ENCODE measurements at regions not wholly inside any gene's neighbourhood (a gene's known extent, or its start where the extent isn't known, plus 50 kb on each side); places are given as distances from the start of the nearest gene placed in this dataset.

DNA sequence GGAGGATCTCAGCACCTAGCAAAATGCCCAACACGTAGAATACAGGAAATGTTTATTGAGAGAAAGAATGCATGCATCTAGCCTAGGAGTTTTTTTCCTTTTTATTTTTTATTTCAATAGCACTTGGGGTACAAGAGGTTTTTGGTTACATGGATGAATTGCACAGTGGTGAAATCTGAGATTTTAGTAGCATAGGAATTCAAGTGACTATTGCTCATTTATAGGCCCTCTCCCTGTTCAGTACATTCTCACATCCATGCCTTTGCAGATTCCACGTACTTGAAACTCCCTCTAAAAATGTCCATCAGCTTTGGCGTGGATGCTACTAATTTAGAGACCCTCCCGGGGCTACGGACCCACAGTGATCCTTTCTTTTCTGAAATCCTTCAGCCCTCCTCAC is 61.7 kb upstream of the PIAS1 start:
- DNase-seq (ENCODE audit: low read depth) = no peak

DNA sequence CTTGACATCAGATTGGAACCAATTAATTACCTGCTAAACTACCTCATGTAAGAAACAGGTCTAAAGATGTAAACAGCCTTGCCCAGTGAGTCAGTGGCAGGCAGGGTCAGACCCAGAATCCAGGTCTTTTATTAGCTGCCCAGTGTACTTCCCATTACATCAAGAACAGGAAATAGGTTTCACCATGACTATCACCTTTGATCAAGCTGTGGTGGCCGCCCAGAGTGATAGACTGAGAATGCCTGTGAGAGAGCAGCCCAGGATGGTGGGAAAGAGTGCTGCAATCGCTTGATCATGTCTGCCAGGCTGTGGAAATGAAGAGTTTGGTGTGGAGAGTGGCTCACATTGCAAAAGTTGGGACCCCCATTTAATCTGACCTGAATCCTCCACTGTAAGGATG is 61.3 kb upstream of the PIAS1 start:
- no peak for DNase-seq (ENCODE audit: low read depth)

DNA sequence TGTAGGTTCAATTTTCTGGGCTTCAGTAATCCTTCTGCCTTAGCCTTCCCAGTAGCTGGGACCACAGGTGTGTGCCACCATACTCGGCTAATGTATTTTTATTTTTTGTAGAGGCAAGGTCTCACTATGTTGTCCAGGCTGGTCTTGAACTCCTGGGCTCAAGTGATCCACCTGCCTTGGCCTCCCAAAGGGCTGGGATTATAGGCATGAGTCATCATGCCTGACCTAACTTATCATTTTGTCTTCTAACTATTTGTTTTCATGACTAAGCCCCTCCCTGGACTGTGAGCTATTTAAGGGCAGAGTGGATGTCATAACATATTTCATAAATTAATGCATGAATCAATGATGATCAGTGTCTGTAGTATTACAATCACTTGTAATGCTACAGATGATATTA is 56.1 kb upstream of the PIAS1 start:
- no peak for DNase-seq (ENCODE audit: low read depth)

DNA sequence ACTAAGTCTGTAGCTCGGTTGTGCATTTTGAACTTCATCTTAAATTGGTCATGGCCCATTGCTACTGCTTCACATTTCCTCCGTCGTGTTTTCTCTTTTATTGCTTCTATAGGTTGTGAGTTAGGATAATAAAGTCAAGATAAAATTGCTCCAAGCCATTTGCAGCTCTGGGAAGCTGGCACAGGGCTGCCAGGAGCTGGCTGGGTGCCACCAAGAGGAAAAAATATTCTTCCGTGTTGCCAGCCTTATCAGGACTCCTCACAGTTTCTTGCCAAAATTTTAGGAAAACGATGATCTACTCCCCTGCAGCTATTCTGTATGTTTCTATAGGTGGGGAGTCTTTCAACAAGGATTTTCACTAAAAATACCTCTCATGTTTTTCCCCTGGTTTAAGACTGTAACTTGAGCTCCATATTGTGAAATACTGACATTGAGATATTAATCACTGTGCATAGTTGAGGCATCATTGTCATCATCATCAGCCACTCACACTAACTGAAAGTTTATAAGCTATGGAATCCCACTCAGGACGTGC is 55.4 kb upstream of the PIAS1 start:
- DNase-seq (ENCODE audit: low read depth) = no peak

DNA sequence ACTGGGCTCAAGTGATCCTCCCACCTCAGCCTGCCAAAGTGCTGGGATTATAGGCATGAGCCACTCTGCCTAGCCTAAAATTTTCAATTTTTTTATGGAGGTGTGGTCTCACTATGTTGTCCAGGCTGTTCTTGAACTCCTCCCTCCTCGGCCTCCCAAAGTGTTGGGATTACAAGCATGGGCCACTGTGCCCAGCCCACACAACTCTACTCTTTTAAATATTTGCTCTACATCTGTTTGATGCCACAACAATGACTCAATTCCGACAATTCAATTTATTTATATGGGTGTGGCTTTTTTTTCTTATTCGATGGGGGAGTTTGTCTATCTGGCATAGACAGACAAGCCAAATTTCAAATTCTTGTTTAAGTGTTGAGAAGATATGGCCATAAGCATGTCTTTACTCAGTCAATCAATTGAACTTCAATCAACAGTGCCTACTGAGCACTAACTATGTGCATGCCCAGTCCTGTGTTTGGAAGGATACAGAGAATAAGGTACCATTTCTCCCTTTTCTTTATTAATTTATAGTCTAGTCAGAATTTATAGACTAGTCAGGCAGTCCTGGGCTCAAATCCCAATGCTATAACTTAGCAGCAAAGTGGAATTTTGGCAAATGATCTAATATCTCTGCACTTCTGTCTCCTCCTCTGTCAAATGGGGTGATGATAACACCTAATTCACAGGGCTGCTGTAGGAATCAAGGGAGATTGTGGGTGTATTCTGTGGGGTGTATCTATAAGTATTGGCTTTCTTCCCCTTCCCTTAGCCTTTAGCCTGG is 54.6 kb upstream of the PIAS1 start:
- no peak for DNase-seq (ENCODE audit: low read depth)

DNA sequence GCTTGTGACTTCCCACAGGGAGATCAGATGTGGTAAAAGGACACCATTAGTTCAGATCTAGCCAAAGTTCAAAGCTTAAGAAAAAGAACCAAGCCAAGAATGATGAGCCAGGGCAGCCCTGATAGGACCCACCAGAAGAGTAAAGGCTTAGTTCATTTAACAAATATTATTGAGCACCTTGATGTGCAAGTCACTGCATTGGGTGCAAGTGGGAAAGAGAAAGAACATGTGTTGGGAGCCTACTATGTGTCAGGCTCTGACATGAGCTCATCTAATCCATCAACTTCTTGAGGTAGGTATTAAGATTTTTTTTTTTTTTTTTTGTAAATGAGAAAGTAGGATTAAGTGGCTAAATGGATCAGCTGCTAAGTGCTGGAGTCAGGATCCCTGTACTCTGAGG is 53.4 kb upstream of the PIAS1 start:
- no peak for DNase-seq (ENCODE audit: low read depth)

DNA sequence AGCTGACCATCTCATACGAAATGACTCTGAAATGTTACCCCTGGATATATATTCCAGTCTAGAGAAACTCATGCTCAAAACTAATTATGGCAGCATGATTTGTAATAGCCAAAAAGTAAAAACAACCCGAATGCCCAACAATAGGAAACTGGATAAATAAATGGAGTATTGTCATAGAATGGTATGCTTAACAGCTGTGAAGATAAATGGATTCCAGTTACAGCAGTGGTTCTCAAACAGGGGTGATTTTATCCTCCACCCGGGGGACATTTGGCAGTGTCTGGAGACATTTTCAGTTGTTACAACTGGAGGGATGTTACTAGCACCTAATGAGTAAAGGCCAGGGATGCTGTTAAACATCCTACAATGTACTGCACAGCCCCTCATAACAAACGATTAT is 52.3 kb upstream of the PIAS1 start:
- no peak for DNase-seq (ENCODE audit: low read depth)

DNA sequence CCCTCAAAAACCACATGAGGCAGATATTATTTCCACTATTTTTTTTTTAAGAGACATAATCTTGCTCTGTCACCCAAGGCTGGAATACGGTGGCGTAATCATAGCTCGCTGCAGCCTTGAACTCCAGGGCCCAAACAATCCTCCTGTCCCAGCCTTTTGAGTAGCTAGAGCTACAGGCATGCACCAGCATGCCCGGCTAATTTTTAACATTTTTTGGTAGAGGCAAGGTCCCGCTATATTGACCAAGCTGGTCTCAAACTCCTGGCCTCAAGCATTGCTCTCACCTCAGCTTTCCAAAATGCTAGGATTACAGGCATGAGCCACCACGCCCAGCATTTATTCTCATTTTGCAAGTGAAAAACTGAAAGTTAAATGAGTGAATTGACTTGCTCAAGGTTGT is 50.8 kb upstream of the PIAS1 start:
- no peak for DNase-seq (ENCODE audit: low read depth)

Data from CMK (cell line).